ENCODE measurements at regions not wholly inside any gene's neighbourhood (a gene's known extent, or its start where the extent isn't known, plus 50 kb on each side); places are given as distances from the start of the nearest gene placed in this dataset.

DNA sequence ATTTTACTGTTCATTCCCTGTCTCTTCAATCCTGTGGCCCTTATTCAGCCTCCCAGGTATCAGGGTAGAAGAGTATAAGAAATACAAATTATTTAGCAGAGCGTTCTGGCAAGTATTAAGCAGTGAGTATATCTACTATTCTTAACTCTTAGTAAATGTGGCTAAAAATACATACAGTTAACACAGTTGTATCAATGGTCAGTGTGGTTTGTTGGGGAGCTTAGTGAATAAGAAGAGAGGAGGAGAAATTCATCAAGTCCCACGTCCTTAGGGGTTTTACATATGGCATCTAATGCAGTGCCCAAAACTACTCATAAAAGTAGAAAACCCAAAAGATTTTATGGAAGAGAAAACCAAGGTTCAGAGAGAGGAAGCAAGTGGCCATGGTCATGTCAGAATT lies 691.0 kb upstream of the SGCG start:
- DNase-seq, result no peak
- Histone ChIP-seq H3K36me3 (replicated peaks; ENCODE audit: control insufficient read depth, insufficient read depth, low read length) (no peaks in the 10 kb centered on the region), H3K27me3 (ENCODE audit: control insufficient read depth, insufficient read depth, low read length) (no peaks in the 10 kb centered on the region), H3K4me3 (ENCODE audit: insufficient read depth, low read depth, low read length) (no peak overlapping the region)

DNA sequence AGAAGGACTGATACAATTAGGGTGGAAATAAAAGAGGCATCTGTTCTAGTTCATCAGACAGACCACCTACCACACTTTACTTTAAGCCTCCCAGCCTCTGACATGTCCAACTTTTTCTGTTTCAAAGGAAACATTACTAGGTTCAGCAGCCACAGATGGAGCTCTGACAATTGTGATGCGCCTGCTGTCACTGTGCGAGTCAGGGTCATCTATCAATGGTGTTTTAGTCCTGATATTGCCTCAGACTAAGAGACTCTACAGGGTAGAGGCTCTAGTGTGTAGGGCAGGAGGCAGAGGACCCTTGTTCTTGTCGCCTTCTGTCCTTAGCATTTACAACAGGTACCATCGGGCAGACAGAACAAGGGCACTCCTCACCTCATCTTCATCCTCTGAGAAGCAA lies 685.0 kb upstream of the SGCG start:
- DNase-seq, result no peak
- Histone ChIP-seq H3K27me3 (ENCODE audit: control insufficient read depth, insufficient read depth, low read length) (no peaks in the 10 kb centered on the region), H3K4me3 (ENCODE audit: insufficient read depth, low read depth, low read length) (no peak overlapping the region), H3K36me3 (replicated peaks; ENCODE audit: control insufficient read depth, insufficient read depth, low read length) (no peaks in the 10 kb centered on the region)

GRCh38 chr13:22496803-22497508 lies 683.8 kb upstream of the SGCG start:
- H3K27me3 ChIP-seq (ENCODE audit: control insufficient read depth, insufficient read depth, low read length), result no peaks in the 10 kb centered on the region
- no peak for DNase-seq
- H3K36me3 ChIP-seq (replicated peaks; ENCODE audit: control insufficient read depth, insufficient read depth, low read length), result no peaks in the 10 kb centered on the region
- H3K4me3 ChIP-seq (ENCODE audit: insufficient read depth, low read depth, low read length), result no peak overlapping the region

DNA sequence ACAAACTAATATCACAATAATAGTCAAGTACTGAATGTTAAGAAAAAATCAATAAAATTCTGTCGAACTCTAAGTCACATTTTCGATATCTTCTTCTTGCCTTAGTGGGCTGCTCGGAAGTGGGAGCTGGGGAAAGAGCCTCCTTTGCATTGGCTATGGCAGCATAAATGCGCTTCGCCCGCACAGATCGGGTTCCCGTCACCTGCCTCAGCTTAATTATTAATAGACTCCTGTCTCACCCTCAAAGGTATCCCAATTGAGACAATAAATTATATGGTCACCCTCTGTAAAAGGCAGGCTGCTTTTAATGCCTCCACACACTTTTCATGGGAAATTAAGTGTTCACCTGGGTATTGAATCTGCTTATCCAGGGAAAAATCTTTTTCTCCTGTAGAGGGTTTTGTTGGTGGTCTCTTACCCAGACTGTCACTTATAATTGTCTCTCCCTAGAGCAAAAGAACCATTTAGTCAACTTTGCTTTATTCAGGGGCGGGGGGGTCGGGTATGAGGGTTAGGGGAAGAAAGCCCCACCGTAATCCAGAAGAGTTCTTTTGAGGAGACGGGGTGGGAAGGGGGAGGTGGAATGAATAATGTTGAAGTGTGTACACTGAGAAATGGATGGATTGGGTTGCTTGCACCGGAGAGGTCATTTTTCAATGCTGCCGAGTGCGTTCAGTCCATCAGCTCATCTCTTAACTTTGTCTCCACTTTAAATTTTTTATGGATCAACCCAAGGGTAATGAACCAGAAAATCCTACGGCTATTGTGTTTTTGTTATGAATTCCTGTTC lies 682.6 kb upstream of the SGCG start:
- no peak overlapping the region for H3K4me3 ChIP-seq (ENCODE audit: insufficient read depth, low read depth, low read length)
- no peak for DNase-seq
- no peaks in the 10 kb centered on the region for H3K36me3 ChIP-seq (replicated peaks; ENCODE audit: control insufficient read depth, insufficient read depth, low read length)
- H3K27me3 ChIP-seq (ENCODE audit: control insufficient read depth, insufficient read depth, low read length), result no peaks in the 10 kb centered on the region

- Histone ChIP-seq H3K27me3 (ENCODE audit: control insufficient read depth, insufficient read depth, low read length) (no peaks in the 10 kb centered on the region), H3K4me3 (ENCODE audit: insufficient read depth, low read depth, low read length) (no peak overlapping the region), H3K36me3 (replicated peaks; ENCODE audit: control insufficient read depth, insufficient read depth, low read length) (no peaks in the 10 kb centered on the region)
- DNase-seq, result no peak
These were observed 680.9 kb upstream of the SGCG start for GRCh38 chr13:22499919-22500318.

- H3K36me3 ChIP-seq (replicated peaks; ENCODE audit: control insufficient read depth, insufficient read depth, low read length), result no peaks in the 10 kb centered on the region
- no peak for DNase-seq
- no peaks in the 10 kb centered on the region for H3K27me3 ChIP-seq (ENCODE audit: control insufficient read depth, insufficient read depth, low read length)
- no peak overlapping the region for H3K4me3 ChIP-seq (ENCODE audit: insufficient read depth, low read depth, low read length)
These were observed 675.3 kb upstream of the SGCG start for GRCh38 chr13:22505489-22505888.

DNA sequence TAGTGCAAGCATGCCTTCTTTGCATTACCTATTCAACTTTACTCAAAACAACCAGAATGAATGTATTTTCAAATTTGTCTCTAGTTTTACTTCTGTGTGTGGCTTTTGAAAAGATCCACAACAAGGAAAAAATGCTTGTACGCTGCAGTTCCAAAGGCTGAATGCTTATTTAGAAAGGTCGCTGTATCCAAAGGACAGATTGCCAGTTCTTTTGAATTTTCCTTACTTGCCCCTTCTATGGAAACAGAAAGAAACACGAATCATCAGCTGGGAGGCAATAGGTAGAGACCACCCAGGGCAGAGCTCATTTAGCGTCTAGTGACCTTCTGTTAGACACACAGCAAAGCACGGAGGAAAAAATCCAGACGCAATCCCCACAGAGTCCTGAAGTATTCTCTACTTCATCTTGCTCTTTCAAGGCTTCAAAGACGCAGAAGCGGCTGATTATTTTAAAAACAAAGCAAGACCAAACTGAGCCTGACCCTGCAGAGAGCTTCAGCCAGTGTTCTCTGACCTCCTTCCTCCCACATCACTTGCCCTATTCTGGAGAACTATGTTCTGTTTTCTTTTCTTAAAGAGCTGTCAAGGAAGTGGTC lies 674.6 kb upstream of the SGCG start:
- no peak for DNase-seq
- H3K4me3 ChIP-seq (ENCODE audit: insufficient read depth, low read depth, low read length), result no peak overlapping the region
- H3K27me3 ChIP-seq (ENCODE audit: control insufficient read depth, insufficient read depth, low read length), result no peaks in the 10 kb centered on the region
- no peaks in the 10 kb centered on the region for H3K36me3 ChIP-seq (replicated peaks; ENCODE audit: control insufficient read depth, insufficient read depth, low read length)

- no peak overlapping the region for H3K4me3 ChIP-seq (ENCODE audit: insufficient read depth, low read depth, low read length)
- no peak for DNase-seq
- no peaks in the 10 kb centered on the region for H3K36me3 ChIP-seq (replicated peaks; ENCODE audit: control insufficient read depth, insufficient read depth, low read length)
- H3K27me3 ChIP-seq (ENCODE audit: control insufficient read depth, insufficient read depth, low read length), result no peaks in the 10 kb centered on the region
These were observed 663.2 kb upstream of the SGCG start for GRCh38 chr13:22517544-22517943.

DNA sequence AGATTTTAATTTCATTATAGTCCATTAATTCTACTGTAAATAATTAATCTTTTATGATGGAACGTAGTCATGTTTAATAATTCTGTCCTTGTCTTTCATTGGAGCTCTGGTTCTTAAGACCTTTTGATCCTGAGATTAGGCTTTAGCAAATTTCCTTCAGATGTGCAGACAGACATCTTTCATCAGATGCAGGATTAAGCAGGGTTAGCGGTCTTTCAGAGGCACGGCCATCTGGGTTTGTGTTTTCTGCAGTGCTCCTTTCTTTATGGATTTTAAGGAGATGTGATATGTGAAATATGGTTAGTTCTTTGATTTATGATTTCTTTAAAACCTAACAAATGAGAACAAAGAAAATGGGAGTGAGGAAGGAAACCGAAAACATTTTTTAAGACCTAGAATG lies 643.9 kb upstream of the SGCG start:
- Histone ChIP-seq H3K27me3 (ENCODE audit: control insufficient read depth, insufficient read depth, low read length) (no peaks in the 10 kb centered on the region), H3K4me3 (ENCODE audit: insufficient read depth, low read depth, low read length) (no peak overlapping the region), H3K36me3 (replicated peaks; ENCODE audit: control insufficient read depth, insufficient read depth, low read length) (no peaks in the 10 kb centered on the region)
- DNase-seq, result no peak

- Histone ChIP-seq H3K36me3 (replicated peaks; ENCODE audit: control insufficient read depth, insufficient read depth, low read length) (no peaks in the 10 kb centered on the region), H3K4me3 (ENCODE audit: insufficient read depth, low read depth, low read length) (no peak overlapping the region), H3K27me3 (ENCODE audit: control insufficient read depth, insufficient read depth, low read length) (no peaks in the 10 kb centered on the region)
- no peak for DNase-seq
These were observed 642.4 kb upstream of the SGCG start for GRCh38 chr13:22538400-22538799.

GRCh38 chr13:22549126-22549525 lies 631.7 kb upstream of the SGCG start:
- no peak for DNase-seq
- Histone ChIP-seq H3K27me3 (ENCODE audit: control insufficient read depth, insufficient read depth, low read length) (no peaks in the 10 kb centered on the region), H3K4me3 (ENCODE audit: insufficient read depth, low read depth, low read length) (no peak overlapping the region), H3K36me3 (replicated peaks; ENCODE audit: control insufficient read depth, insufficient read depth, low read length) (no peaks in the 10 kb centered on the region)

- no peak for DNase-seq
- H3K4me3 ChIP-seq (ENCODE audit: insufficient read depth, low read depth, low read length), result no peak overlapping the region
- no peaks in the 10 kb centered on the region for H3K27me3 ChIP-seq (ENCODE audit: control insufficient read depth, insufficient read depth, low read length)
- no peaks in the 10 kb centered on the region for H3K36me3 ChIP-seq (replicated peaks; ENCODE audit: control insufficient read depth, insufficient read depth, low read length)
These were observed 619.2 kb upstream of the SGCG start for GRCh38 chr13:22561581-22561980.

DNA sequence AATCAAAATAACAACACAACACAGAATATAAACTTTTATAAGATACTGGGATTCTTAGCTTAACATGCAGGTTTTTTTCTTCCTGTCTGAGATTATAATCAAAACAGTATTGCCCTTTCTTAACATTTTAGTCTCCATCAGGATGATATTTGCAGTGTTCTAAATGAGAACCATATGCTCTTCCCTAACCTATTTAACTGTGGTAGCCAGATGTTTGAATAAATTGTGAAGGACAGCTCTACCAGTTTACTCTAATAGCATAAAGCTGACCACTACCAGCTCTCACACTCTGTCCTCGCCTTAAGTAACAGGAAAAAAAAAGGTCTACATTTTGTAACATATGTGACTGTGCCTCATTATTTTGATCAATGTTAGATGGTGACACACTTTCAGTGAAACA lies 618.7 kb upstream of the SGCG start:
- H3K4me3 ChIP-seq (ENCODE audit: insufficient read depth, low read depth, low read length), result no peak overlapping the region
- H3K27me3 ChIP-seq (ENCODE audit: control insufficient read depth, insufficient read depth, low read length), result no peaks in the 10 kb centered on the region
- DNase-seq, result no peak
- H3K36me3 ChIP-seq (replicated peaks; ENCODE audit: control insufficient read depth, insufficient read depth, low read length), result no peaks in the 10 kb centered on the region

DNA sequence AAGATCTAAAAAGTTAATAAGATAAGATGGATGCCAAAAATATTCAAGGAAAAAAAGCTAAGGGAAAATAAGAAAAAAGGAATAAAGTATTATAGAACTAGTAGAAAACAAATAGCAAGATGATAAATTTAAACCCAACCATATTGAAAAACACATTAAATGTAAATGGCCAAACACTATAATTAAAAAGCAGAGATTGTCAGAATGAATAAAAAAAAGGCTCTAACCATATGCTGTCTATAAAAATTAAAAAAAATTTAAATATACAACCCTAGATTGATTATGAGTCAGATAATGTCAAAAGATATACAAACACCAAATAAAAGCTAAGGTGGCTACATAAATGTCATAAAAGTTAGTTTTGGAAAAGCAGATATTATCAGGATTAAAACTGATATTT lies 617.5 kb upstream of the SGCG start:
- Histone ChIP-seq H3K36me3 (replicated peaks; ENCODE audit: control insufficient read depth, insufficient read depth, low read length) (no peaks in the 10 kb centered on the region), H3K27me3 (ENCODE audit: control insufficient read depth, insufficient read depth, low read length) (no peaks in the 10 kb centered on the region), H3K4me3 (ENCODE audit: insufficient read depth, low read depth, low read length) (no peak overlapping the region)
- no peak for DNase-seq

DNA sequence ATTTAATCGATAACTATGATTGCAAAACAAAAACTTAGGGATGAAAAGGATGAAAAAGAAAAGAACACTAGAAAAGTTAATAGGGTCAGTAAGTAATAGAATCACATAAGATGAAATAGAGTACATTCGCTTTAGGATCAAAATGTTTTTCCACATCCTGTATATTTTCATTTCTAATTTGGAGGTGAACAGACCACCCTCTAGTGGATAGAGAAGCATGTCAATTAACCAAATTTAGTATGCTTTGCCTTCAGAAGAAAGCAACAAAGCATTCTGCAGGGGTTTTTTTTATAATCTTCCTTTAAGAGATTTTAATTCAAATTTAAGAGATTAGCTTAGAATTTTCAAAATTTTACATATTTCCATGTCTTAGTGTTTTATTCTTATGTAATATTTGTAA lies 611.0 kb upstream of the SGCG start:
- no peaks in the 10 kb centered on the region for H3K36me3 ChIP-seq (replicated peaks; ENCODE audit: control insufficient read depth, insufficient read depth, low read length)
- no peaks in the 10 kb centered on the region for H3K27me3 ChIP-seq (ENCODE audit: control insufficient read depth, insufficient read depth, low read length)
- no peak for DNase-seq
- no peak overlapping the region for H3K4me3 ChIP-seq (ENCODE audit: insufficient read depth, low read depth, low read length)
